GM21576 (cell line): ENCODE measurements at regions not wholly inside any gene's neighbourhood (a gene's known extent, or its start where the extent isn't known, plus 50 kb on each side); places are given as distances from the start of the nearest gene placed in this dataset.

ENCODE experiments used
- ATAC-seq: cut with Tn5 transposase; IDR thresholded peaks from one replicate; pipeline ENCODE4 v1.9.1; 2021; ENCODE audit warnings: mild to moderate bottlenecking, moderate library complexity; ENCODE audit not compliant: unreplicated experiment

DNA sequence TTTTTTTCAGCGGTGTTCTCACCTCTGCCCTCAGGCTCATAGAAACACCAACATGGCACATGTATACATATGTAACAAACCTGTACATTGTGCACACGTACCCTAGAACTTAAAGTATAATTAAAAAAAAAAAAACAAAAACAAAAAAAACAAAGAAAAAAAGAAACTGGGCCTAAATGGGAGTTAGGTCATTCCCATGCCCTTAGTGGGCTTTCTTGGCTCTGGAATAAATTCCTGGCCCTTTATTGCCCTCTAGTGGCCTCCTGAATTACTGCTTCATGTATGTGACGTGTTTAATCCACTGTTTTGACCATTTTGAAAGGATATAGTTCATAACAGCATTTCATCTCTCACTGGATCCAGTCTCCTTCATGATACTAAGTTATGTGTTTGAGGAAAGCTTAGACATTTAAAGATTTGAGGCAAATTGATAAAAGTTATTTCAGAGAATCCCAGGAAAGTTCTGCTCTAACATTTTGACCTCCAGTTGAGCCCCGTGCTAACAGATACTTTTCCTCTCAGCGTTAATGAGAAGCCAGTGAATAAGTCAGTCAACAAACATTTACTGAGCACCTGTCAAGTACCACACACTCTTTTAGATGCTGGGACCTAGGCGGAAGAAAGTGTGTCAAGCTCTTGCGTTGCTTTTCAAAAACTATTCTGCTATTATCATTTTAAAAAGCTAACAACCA, 54.7 kb upstream of the SYPL1 start:
- no peak for ATAC-seq

DNA sequence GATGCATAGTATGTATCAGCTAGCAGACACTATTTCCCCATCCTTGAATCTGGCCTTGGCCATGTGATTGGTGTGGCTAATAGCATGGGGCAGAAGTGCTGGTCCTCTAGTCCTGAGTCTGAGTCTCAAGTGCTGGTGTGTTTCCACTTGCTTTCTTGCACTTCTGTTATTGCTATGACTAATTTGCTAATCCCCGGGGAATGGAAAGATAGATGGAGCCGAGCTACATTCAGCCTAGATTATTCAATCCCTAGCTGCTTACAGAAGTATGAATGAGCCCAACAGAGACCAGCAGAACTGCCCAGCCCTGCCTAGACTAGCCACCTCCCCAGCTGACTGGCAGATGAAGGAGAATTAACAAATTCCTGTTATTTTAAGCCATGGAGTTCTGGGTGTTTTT, 53.2 kb upstream of the SYPL1 start:
- ATAC-seq = no peak

DNA sequence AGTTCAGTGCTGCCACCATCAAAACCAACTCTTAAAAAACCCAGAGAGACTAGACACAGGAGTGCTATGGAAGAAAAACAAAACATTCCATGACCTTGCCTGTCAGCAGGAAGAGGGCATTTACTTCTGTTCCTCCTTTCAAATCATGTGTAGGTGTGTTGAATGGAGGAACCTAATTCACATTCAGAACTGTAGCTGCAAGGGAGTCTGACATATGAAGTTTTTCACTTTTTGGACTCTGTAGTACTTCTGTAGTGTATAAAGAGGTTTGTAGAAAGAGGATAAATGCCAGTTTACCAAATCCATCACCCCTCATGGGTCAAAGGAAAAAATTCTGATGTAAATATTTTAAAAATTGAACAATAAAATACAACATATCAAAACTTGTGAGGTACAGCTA, 51.1 kb upstream of the SYPL1 start:
- ATAC-seq = no peak
